ENCODE measurements at regions not wholly inside any gene's neighbourhood (a gene's known extent, or its start where the extent isn't known, plus 50 kb on each side); places are given as distances from the start of the nearest gene placed in this dataset.
"Not testable (repeated sequence)": the region's sequence is repeated elsewhere in the genome, so short reads cannot be mapped to it uniquely, and the experiment has no call there.

DNA sequence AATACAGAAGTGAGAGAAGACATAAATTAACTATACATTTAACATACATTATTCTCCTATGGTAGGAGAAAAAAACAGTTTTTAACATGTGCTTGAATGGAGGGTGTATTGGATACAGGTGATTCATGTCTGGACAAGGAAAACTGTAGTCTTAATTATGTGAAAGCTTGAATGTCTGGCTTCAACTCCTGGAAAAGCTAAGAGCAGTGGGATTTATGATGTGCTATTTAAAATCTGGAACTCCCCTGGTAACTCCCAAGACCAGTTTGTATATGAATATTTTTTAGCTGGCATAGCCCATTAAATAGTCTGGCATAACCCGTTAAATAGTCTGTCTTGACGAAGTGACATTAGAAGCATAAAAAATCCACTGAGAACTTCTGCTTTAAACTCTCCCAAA is 410.0 kb upstream of the PTCHD4 start:
- Histone ChIP-seq H3K27me3 (ENCODE audit: control insufficient read depth, insufficient read depth) (no peaks in the 10 kb centered on the region), H3K9me3 (ENCODE audit: control insufficient read depth, low read length) (no peaks in the 10 kb centered on the region), H3K4me3 (ENCODE audit: low read length) (no peak overlapping the region), H3K4me1 (ENCODE audit: control insufficient read depth, insufficient read depth, low read length) (no peaks in the 10 kb centered on the region), H3K27ac (ENCODE audit: low read length) (no peak overlapping the region)
- ATAC-seq (no peak), DNase-seq (no peak)
- intact Hi-C loops (cut with DNase I): no loop called here
- WGBS: 86% methylated on average over 2 of the region's 2 CpGs

DNA sequence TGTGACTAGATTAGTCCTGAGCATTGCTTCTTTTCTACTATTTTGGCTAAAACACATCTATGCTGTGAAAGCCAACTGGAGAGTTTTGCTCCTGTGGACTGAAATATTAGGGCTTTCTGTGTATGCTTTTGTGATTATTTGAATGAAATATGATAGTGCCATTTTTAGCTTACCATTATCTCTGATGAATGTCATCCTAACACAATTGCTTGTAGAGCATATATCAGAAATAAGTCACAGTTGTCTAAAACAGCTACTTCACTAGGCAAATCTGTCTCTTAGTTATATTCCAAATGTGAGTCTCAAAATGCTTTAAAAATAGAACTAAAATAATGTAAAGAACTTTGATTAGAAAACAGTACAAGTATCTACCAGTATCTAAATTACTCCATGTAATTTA is 401.4 kb upstream of the PTCHD4 start:
- no peaks in the 10 kb centered on the region for H3K9me3 ChIP-seq (ENCODE audit: control insufficient read depth, low read length)
- no peak overlapping the region for H3K27ac ChIP-seq (ENCODE audit: low read length)
- H3K4me3 ChIP-seq (ENCODE audit: low read length): no peak overlapping the region
- no peaks in the 10 kb centered on the region for H3K4me1 ChIP-seq (ENCODE audit: control insufficient read depth, insufficient read depth, low read length)
- H3K27me3 ChIP-seq (ENCODE audit: control insufficient read depth, insufficient read depth): no peaks in the 10 kb centered on the region
- intact Hi-C loops (cut with DNase I): no loop called here
- ATAC-seq (no peak), DNase-seq (no peak)

DNA sequence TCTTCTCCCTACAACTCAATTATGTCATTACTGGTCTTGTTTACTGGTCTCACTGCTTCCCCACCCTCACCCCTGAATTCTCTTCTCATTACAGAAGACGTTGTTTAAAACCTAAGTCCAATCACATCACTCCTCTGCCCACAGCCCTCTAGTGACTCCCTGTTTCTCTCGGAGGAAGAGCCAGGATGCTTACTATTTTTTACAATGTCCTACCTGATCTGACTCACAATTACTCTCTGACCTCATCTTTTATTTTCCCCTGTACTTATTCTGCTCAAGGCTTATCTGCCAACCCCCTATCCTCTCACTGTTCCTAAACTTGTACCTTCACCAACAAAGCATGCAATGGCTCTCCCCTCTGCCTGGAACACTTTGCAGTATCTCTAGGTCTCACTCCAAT is 400.4 kb upstream of the PTCHD4 start:
- 52% methylated on average over 2 of the region's 2 CpGs for WGBS
- DNase-seq (no peak), ATAC-seq (no peak)
- Histone ChIP-seq H3K4me3 (ENCODE audit: low read length) (no peak overlapping the region), H3K27ac (ENCODE audit: low read length) (no peak overlapping the region), H3K4me1 (ENCODE audit: control insufficient read depth, insufficient read depth, low read length) (no peaks in the 10 kb centered on the region), H3K9me3 (ENCODE audit: control insufficient read depth, low read length) (no peaks in the 10 kb centered on the region), H3K27me3 (ENCODE audit: control insufficient read depth, insufficient read depth) (no peaks in the 10 kb centered on the region)
- intact Hi-C loops (cut with DNase I): no loop called here

DNA sequence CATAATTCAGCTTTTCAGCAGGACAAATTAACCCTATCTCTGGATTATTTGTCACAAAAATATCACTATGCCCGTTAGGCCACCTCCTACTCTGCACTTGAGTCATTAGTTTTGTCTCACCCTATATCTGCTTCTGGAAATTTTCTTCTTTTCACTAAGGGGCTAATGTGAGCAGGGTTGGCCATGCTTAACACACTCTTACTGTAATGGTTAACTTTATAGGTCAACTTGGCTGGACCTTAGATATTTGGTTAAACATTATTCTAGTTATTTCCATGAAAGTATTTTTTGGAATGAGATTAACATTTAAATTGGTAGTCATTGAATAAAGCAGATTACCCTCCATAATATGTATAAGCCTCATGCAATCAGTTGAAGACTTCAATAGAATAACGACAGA is 394.6 kb upstream of the PTCHD4 start:
- WGBS: 57% methylated on average over 2 of the region's 2 CpGs
- no peak for ATAC-seq

DNA sequence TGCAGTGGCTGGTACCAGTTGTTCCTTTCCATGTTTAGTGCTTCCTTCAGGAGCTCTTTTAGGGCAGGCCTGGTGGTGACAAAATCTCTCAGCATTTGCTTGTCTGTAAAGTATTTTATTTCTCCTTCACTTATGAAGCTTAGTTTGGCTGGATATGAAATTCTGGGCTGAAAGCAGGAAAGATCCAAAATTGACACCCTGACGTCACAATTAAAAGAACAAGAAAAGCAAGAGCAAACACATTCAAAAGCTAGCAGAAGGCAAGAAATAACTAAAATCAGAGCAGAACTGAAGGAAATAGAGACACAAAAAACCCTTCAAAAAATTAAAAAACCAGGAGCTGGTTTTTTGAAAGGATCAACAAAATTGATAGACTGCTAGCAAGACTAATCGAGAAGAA is 382.4 kb upstream of the PTCHD4 start:
- H3K4me3 ChIP-seq (ENCODE audit: low read length); H3K27me3 ChIP-seq (ENCODE audit: control insufficient read depth, insufficient read depth); DNase-seq; H3K4me1 ChIP-seq (ENCODE audit: control insufficient read depth, insufficient read depth, low read length); ATAC-seq; H3K27ac ChIP-seq (ENCODE audit: low read length); intact Hi-C loops (cut with DNase I); H3K9me3 ChIP-seq (ENCODE audit: control insufficient read depth, low read length): not testable (repeated sequence)
- WGBS: 87% methylated on average over 2 of the region's 2 CpGs

More for the DNA sequence above, 394.6 kb upstream of the PTCHD4 start:
- H3K27me3 ChIP-seq (ENCODE audit: control insufficient read depth, insufficient read depth): no peaks in the 10 kb centered on the region
- DNase-seq: no peak
- intact Hi-C loops (cut with DNase I): no loop called here
- H3K9me3 ChIP-seq (ENCODE audit: control insufficient read depth, low read length): no peaks in the 10 kb centered on the region
- no peak overlapping the region for H3K27ac ChIP-seq (ENCODE audit: low read length)
- no peak overlapping the region for H3K4me3 ChIP-seq (ENCODE audit: low read length)
- no peaks in the 10 kb centered on the region for H3K4me1 ChIP-seq (ENCODE audit: control insufficient read depth, insufficient read depth, low read length)

DNA sequence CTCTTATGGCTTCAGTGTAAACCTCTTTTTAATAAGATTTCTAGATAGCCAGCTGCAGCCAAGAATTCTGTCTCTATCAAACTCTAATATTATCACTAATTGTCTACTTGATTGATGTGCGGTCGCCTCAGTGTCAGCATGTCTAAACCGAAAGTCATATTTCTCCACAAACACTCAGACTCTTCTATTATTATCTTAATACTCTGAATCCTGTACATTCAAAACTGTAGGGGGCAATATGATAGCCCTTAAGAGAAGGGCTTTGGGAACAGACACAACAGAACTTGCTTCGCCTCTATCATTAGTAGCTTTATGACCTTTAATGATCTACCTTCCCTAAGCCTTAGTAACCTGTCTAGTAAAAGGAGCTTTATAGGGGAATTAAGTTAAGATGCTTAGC is 379.7 kb upstream of the PTCHD4 start:
- H3K4me3 ChIP-seq (ENCODE audit: low read length): no peak overlapping the region
- DNase-seq: no peak
- no peaks in the 10 kb centered on the region for H3K27me3 ChIP-seq (ENCODE audit: control insufficient read depth, insufficient read depth)
- 72% methylated on average over 4 of the region's 4 CpGs for WGBS
- no peaks in the 10 kb centered on the region for H3K9me3 ChIP-seq (ENCODE audit: control insufficient read depth, low read length)
- H3K27ac ChIP-seq (ENCODE audit: low read length): no peak overlapping the region
- ATAC-seq: no peak
- intact Hi-C loops (cut with DNase I): no loop called here
- H3K4me1 ChIP-seq (ENCODE audit: control insufficient read depth, insufficient read depth, low read length): no peaks in the 10 kb centered on the region

DNA sequence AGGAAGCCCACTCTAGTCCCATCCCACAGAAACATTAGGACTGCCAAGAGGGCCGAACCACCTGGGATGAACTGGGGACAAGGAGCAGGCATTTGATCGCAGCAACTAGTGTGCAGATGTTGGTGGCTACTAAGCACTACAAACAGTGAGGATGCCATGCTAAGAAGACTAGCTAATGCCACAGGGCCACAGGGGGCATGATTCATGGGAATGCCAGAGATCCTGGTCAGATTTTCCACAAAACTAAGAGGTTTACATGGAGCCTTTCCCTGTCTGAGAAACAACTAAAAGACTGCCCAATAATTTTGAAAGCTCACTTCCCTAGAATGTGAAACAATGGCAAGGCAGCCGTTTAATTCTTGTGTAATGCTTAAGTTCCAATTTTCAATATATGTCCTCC is 375.9 kb upstream of the PTCHD4 start:
- 86% methylated on average over 3 of the region's 3 CpGs for WGBS
- intact Hi-C loops (cut with DNase I): no loop called here
- no peak for ATAC-seq

DNA sequence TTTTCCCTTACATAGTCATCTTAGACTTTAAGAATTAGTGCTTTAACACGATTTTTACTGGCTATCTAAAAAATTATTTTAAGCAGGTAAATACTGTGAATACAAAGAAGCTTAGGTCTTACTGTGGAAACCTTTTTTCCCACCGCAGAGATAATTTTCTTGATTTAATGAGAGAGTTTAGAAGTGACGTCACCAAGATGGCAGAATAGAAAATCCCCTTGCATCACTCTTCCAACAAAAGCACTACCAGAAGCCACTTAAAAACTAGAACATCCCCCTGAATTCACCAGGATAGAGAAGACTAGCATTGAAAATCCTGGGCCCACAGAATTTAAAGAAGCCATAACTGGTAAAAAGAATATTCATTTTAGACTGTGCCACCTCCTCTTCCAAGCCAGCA is 375.4 kb upstream of the PTCHD4 start:
- no peak overlapping the region for H3K27ac ChIP-seq (ENCODE audit: low read length)
- intact Hi-C loops (cut with DNase I): no loop called here
- no peak for DNase-seq
- no peaks in the 10 kb centered on the region for H3K9me3 ChIP-seq (ENCODE audit: control insufficient read depth, low read length)
- no peaks in the 10 kb centered on the region for H3K27me3 ChIP-seq (ENCODE audit: control insufficient read depth, insufficient read depth)
- WGBS: 64% methylated on average over 3 of the region's 3 CpGs
- no peak overlapping the region for H3K4me3 ChIP-seq (ENCODE audit: low read length)
- no peak for ATAC-seq
- no peaks in the 10 kb centered on the region for H3K4me1 ChIP-seq (ENCODE audit: control insufficient read depth, insufficient read depth, low read length)

More for the DNA sequence above, 375.9 kb upstream of the PTCHD4 start:
- Histone ChIP-seq H3K4me1 (ENCODE audit: control insufficient read depth, insufficient read depth, low read length) (no peaks in the 10 kb centered on the region), H3K4me3 (ENCODE audit: low read length) (no peak overlapping the region), H3K27ac (ENCODE audit: low read length) (no peak overlapping the region), H3K27me3 (ENCODE audit: control insufficient read depth, insufficient read depth) (no peaks in the 10 kb centered on the region), H3K9me3 (ENCODE audit: control insufficient read depth, low read length) (no peaks in the 10 kb centered on the region)
- DNase-seq: no peak

DNA sequence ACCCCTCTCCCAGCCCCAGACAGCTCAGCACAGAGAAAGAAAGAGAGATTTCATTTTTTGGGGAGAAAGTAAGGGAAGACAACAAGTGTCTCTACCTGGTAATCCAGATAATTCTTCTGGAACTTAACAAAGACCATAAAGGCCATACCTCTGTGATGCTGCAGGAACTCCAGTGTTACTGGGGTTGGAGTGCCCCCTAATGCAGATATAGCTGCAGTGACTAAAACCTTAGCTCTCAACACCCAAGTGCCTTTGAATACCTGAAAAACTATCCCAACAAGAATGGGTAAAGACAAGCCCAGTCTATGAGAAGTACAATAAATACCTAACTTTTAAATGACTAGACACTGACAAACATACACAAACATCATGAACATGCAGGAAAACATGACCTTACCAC is 365.3 kb upstream of the PTCHD4 start:
- no peaks in the 10 kb centered on the region for H3K9me3 ChIP-seq (ENCODE audit: control insufficient read depth, low read length)
- no peak for DNase-seq
- no peak overlapping the region for H3K27ac ChIP-seq (ENCODE audit: low read length)
- no peaks in the 10 kb centered on the region for H3K4me1 ChIP-seq (ENCODE audit: control insufficient read depth, insufficient read depth, low read length)
- H3K27me3 ChIP-seq (ENCODE audit: control insufficient read depth, insufficient read depth): no peaks in the 10 kb centered on the region
- ATAC-seq: no peak
- intact Hi-C loops (cut with DNase I): no loop called here
- no peak overlapping the region for H3K4me3 ChIP-seq (ENCODE audit: low read length)

DNA sequence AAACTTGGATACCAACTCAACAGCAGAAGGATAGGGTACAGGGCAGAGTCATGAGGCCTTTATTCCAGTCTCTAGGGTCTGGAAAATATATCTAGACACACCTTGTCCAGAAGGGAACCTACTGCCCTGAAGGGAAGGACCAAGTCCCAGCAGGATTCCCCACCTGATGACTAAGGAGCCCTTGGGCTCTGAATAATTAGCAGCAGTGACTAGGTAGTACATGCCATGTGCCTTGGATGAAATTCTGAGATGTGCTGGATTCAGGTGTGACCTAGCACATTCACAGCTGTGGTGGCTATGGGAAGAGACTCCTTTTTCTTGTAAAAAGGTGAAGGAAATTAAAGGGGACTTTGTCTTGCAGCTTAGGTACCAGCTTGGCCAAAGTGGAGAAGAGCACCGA is 364.3 kb upstream of the PTCHD4 start:
- intact Hi-C loops (cut with DNase I): no loop called here
- Histone ChIP-seq H3K4me1 (ENCODE audit: control insufficient read depth, insufficient read depth, low read length) (no peaks in the 10 kb centered on the region), H3K4me3 (ENCODE audit: low read length) (no peak overlapping the region), H3K27me3 (ENCODE audit: control insufficient read depth, insufficient read depth) (no peaks in the 10 kb centered on the region), H3K9me3 (ENCODE audit: control insufficient read depth, low read length) (no peaks in the 10 kb centered on the region), H3K27ac (ENCODE audit: low read length) (no peak overlapping the region)
- no peak for ATAC-seq
- no peak for DNase-seq
- WGBS: 92% methylated on average over 1 of the region's 1 CpG

DNA sequence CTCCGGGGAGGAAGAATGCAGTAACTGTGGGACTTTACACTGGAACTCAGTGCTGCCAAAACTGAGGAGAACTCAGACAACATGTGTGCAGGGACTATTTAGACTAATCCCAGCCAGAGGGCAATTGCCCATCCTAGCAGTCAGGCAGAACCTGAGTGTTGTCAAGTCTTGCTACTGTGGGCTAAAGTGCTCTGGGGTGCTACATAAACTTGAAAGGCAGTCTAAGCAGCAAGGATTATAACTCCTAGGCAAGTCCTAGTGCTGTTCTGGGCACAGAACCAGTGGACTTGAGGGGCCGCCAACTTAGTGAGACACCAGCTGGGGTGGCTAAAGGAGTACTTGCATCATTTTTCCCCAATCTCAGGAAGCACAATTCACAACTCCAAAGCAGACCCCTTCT is 363.8 kb upstream of the PTCHD4 start:
- no peaks in the 10 kb centered on the region for H3K4me1 ChIP-seq (ENCODE audit: control insufficient read depth, insufficient read depth, low read length)
- H3K4me3 ChIP-seq (ENCODE audit: low read length): no peak overlapping the region
- WGBS: 70% methylated on average over 2 of the region's 2 CpGs
- ATAC-seq (no peak), DNase-seq (peak; percentile 11 to 41 (median 22))
- H3K27ac ChIP-seq (ENCODE audit: low read length): no peak overlapping the region
- intact Hi-C loops (cut with DNase I): no loop called here
- H3K9me3 ChIP-seq (ENCODE audit: control insufficient read depth, low read length): no peaks in the 10 kb centered on the region
- no peaks in the 10 kb centered on the region for H3K27me3 ChIP-seq (ENCODE audit: control insufficient read depth, insufficient read depth)

DNA sequence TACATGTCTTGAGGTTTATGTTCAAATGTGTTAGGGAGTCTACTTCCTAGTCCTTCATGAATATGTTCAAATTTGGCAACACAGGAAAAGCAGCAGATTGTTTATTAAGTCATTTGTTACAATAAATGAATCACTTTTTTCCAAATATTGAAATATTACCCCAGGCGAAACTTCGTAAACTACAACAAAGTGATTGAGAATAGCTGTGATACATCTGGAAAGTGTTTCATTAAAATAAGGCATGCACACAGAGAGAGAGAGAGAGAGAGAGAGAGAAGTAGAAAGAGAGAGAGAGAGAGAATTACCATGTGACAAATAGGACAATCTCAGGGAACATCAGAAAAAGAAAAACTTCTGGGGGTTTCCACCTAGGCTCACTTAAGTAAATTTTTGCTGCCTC is 363.1 kb upstream of the PTCHD4 start:
- no peaks in the 10 kb centered on the region for H3K9me3 ChIP-seq (ENCODE audit: control insufficient read depth, low read length)
- H3K27me3 ChIP-seq (ENCODE audit: control insufficient read depth, insufficient read depth): no peaks in the 10 kb centered on the region
- 40% methylated on average over 2 of the region's 2 CpGs for WGBS
- no peak for DNase-seq
- ATAC-seq: no peak
- intact Hi-C loops (cut with DNase I): no loop called here
- no peak overlapping the region for H3K4me3 ChIP-seq (ENCODE audit: low read length)
- no peaks in the 10 kb centered on the region for H3K4me1 ChIP-seq (ENCODE audit: control insufficient read depth, insufficient read depth, low read length)
- H3K27ac ChIP-seq (ENCODE audit: low read length): no peak overlapping the region

Data from right cardiac atrium (tissue), 5 donors.